Left hindlimb (tissue), 1 donor: ENCODE measurements at regions not wholly inside any gene's neighbourhood (a gene's known extent, or its start where the extent isn't known, plus 50 kb on each side); places are given as distances from the start of the nearest gene placed in this dataset.

Experiments used
- DNase-seq: peaks from one replicate; pipeline ENCODE4 v3.0.0-alpha.2; 2018

DNA sequence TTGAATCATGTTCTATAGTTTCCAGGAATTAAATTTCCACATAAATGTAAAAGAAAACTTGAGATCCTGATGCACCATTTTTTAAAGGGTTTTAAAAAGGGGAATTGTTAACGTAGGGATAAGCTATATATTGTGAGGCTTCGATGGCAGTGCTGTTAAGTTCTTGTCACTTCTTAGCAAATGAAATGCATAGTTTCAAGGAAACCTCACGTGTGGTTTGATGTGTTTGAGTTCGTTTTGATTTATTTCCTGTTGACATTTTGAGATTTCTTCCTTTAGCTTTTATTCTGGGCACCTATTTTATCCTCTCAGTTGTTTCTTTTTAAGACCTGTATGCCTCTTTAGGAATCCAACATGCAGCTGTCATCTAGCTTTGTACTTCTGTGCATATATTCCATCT is 301.0 kb downstream of the DOCK8 start:
- no peak for DNase-seq

DNA sequence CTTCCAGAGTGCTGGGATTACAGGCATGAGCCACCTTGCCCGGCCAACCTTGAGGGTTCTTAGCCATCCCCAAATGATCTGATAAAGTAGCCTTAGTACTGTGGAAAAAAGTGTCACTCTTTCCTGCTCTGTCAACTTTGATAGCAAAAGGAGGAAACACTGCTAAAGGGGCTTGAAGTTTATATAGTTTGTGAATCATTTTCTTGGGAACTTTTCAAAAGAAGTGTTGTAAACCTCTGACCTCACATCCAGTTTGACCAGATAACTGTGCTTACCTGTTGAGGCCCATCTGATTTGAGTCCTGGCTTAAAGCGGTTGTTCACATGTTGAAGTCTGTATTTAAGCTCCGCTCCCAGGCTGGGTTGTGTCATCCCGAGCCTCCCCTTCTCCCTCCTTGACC is 303.3 kb downstream of the DOCK8 start:
- no peak for DNase-seq

DNA sequence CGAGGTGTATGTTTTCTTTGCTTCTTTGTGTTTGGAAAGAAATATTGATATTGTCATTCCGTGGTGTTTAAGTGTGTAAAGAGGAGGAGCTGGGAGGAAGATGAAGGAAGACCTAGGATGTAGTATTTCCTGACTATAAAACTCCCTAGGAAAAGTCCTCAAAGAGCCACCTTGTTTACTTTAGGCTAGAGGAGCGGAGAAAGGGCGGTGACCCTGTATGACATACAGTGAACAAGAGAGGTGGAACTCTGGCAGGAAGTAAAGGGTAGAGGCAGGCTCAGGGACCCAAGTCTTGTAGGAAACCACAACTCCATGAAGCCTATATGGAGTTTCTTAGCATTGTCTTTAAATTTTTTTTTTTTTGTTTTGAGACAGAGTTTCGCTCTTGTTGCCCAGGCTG is 303.9 kb downstream of the DOCK8 start:
- no peak for DNase-seq

DNA sequence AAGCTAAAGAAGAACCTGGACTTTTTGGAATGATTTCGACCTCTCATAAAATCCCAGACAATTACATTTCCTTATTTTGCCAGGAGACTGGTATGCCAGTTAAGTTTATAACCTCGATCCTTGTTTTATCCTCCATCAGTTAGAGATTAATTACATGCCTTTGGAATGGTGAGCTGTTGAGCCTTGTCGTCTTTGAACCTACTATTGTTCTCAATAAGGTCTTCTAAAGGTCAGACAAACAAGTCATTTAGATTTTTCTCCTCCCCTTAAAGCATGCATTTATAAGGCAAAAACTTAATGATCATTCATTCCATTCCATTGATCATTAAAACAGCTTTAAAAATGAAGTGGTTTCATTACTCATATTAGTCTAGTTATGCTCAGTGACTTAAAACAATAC is 304.9 kb downstream of the DOCK8 start:
- no peak for DNase-seq

DNA sequence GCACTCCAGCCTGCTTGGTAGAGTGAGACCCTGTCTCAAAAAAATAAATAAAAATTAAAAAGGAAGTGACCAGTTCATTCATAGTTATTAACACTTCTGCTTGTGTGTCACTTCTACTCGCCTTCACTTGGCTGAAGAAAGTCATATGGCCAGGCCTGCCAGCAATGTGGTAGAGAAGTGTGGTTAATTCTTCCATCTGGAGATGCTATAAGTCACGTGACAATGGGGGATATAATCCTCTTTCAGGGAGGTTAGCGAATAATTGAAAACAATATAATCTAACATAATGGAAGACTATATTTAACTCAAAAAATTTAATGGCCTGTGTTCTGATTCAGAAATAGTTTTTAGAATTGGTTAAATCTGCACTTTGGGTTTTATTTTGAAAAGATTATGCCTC is 305.6 kb downstream of the DOCK8 start:
- DNase-seq = no peak

DNA sequence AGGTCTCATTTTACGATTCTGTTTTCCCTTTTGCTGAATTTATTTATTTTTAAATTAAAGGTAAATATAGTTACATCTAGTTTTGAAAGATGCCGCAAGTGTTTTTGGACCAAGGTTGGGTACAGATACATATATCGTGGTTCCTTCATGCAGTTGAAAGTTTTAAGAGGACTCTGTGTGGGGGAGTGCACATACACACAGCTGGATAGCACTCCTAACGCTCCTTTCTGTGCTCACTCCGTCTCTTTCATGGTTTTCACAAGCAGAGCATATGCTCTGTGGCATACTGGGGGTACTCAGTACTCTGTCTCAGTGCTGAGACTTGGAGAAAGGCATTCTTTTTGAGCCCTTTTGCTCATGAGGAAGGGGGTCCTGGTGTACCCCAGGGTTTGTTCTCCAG is 307.5 kb downstream of the DOCK8 start:
- no peak for DNase-seq

DNA sequence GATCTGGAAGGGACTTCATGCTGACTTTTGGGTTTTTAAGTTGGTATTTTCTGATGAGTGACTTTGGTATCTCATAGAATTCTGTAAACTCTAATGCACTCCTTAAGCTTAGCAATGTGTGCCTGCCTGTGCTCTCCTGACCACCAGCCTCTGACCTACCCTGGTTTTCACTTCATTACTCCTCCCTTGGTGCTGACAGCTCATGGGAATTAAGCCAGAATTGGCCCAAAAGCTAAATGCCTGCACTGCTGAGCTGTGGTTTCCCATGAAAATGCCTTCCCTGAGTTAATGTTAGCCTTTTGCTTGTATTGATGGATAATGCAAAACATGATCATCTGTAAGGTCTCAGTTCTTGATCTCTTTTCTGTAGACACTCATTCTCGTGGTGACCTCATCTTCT is 308.0 kb downstream of the DOCK8 start:
- DNase-seq = peak; percentile 57

DNA sequence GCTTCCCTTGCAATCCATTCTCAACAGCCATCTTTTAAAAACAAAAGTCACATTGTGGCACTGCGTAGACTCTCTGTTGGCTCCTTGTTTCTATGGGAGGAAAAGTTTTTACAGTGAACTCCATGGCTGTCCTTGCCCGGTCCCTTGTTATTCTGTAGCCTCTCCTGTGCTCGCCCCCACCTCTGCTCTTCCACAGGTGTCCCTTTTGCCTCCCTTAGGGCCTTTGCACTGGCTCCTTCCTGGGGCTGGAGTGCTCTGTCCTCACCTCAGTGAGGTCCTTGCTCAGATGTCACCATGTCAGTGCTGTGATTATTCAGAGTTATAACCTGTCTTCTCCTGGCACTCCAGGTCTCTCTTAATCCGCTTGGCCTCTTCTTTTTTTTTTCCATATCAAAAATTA is 308.8 kb downstream of the DOCK8 start:
- DNase-seq = no peak

DNA sequence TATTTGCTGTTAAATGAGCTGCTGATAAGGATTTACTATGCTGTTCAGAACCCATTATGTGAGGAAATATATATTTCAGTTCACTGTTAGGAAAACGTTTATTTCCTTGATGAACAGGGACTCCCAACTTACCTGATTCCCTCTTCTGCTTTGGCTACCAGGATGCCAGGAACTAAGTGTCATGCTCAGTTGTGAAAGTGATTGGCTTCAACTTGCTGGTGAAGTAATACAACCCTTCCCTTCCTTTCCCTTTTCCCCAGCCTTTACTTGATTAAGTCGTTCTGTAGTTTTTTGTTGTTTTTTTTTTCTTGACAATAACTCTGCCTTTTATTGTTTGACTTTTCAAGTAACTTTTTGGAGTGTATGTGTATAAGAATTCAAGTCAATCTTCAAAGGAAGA is 309.3 kb downstream of the DOCK8 start:
- DNase-seq = no peak

DNA sequence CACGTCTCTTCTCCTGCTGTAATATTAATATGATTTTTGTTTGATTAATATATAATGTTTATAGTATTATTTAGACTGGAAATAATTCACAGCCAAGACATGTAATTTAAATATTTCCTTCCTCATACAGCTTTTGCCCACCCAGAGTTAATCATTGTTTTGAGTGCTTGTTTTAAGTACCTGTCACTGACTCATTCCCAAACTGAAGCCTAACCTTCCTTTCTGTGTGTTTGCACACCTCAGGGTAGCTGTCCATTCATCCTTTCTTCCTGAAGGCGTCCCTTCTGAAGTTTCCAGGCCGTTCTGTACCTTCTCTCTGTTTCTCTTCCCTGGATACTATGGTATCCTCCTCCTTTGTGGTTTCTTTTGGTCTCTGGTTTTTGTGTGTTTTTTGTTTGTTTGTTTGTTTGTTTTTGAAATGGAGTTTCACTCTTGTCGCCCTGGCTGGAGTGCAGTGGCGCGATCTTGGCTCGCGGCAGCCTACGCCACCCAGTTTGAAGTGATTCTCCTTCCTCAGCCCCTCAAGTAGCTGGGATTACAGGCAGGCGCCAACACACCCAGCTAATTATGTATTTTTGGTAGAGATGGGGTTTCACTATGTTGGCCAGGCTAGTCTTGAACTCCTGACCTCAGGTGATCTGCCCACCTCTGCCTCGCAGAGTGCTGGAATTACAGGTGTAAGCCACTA is 312.4 kb downstream of the DOCK8 start:
- no peak for DNase-seq

DNA sequence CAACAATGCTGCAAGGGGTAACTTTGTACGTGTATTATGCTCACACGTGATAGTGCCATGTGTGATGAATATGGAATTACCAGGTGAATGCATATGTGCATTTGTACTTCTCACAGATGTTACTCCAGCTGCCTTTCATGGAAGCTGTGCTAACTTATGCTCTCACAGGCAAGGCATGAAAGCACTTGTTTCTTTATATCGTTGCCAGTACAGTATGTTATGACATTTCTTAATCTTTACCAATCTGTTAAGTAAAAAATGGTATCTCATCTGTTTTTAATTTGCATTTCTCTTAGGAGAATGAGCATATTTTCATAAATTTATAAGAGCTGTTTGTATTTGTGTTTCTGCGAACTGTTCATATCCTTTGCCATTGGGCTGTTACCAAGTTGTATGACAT is 311.8 kb upstream of the DMRT1 start:
- no peak for DNase-seq

DNA sequence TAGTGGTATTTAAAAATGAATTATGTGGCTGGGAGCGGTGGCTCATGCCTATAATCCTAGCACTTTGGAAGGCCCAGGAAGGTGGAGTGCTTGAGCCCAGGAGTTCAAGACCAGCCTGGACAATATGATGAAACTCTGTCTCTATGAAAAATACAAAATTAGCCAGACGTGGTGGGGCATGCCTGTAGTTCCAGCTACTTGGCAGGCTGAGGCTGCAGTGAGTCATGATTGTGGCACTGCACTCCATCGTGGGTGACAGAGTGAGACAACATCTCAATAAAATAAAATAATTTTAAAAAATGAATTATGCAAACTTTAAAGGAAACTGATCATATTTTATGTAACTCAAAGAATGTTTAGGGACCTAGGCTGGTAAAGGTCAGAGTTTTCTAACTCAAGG is 310.8 kb upstream of the DMRT1 start:
- no peak for DNase-seq

DNA sequence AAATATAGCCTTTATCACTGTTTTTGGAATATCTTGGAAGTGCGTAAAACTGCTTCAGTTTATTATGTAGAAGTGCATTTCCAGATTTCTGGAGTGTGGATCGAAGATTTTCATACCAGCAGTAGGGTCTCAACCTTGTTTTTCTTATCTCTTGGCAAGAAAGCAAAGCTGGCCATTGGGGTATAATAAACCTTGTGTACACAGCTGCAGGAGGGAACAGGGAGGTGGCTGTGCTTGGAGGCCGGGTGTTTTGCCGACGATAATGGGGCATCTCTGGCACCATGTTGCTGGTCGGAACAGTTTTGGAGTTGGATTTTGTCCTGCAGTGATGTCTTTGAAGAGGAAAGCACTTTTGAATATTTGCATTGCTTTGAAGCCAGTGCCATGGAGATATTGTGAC is 308.8 kb upstream of the DMRT1 start:
- DNase-seq = no peak

DNA sequence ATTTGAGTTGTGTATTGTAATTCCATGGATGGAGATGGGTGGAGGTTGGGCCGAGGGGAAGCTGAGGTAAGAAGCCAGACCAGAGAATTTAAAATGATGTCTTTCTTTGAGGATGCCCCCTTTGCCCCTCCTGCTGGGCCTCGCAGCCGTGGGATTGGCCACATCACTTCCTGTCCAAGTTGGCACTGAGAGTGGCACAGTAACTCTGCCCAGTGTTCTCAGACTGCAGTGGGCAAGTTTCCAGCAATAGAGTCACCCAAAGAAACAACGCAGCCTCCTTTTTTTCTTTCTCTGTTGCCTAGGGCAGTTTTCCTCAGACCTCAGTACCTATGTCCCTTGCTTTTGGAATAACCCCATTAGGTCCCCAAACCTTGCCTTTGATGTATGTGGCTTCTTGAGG is 306.6 kb upstream of the DMRT1 start:
- DNase-seq = no peak

DNA sequence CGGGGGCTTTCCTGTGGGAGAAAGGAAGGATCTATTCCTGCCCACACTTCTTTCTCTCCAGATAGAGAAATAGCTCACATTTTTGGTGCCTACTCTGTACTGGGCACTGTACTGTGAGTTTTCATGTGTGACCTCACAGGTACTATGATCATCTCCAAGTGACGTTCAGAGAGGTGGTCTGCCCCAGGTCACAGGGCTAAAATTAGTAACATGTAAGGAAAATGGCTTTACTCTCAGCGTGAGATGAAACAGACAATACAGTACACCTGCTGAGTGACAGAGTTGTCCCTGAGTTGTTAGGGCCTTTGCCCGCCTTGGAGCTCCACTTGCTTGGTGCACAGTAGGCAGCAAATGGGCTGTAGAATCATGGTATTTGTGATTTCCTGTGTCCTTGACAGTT is 306.1 kb upstream of the DMRT1 start:
- DNase-seq = no peak

DNA sequence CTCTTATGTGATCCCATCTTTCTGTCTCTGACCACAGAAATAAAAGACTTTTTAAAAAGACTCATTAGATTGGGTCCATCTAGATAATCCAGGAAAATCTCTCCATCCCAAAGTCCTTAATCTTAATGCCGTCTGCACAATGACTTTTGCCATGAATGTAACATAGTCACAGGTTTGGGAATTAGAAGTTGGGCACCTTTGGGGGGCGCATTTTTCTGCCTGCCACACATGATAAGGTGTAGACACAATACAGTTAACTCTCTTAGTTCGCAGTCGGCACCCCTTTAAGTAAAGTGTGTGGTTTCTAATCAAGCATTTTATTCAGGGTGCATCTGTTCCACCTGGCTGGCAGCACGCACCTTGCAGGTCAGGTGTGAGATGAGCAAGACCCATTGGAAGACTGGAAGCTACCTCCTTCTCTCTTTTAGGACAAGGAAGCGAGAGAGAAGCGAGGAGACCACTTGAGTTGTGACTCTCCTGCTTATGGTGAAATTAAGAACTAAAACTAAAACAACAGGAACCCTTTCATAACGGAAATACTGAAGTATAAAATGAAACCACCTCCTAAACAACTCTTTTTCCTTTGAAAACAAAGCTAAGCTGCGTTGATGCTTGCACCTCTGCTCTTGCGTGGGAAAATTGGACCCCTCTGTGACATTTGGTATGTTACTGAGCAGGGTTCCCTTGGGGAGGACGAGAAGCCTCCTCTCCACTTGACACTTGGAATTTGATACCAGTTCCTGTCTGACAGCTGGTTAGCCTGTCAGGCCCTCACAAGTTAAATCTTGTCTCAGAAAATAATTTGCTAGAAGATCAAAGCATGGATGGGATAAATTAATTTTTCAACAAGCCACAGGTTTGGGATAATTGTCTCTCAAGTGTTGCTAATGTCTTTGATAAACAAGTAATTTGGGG is 304.6 kb upstream of the DMRT1 start:
- DNase-seq = no peak

DNA sequence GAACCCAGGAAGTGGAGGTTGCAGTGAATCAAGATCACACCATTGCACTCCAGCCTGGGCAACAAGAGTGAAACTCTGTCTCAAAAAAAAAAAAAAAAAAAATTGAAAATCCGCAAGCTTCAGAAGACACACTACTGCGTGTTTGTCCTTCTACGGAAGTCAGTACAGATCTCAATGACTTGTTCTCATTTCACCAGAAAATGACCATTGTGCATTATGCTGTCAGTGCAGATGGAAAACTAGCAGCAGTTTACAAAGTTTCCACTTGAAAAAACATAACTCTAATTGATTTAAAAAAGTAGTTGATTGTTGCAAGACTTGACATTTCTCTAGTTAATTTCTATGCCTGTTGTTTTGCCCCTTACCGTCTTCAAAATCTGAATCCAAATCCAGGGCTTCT is 298.0 kb upstream of the DMRT1 start:
- no peak for DNase-seq

DNA sequence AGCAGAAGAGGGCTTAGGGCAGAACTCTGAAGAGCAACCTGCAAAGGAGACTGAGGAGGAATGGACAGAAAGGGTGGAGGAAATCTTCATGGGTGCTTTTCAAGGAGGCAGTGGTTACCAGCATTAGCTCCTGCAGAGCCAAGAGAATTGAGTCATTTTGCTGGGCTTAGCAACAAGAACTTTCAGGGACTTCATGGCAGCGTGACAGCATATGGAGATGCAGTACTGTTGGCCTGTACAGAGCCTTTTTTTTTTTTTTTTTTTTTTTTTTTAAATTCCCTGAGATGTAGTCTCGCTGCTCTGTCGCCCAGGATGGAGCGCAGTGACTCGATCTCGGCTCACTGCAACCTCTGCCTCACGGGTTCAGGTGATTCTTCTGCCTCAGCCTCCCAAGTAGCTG is 296.0 kb upstream of the DMRT1 start:
- no peak for DNase-seq

DNA sequence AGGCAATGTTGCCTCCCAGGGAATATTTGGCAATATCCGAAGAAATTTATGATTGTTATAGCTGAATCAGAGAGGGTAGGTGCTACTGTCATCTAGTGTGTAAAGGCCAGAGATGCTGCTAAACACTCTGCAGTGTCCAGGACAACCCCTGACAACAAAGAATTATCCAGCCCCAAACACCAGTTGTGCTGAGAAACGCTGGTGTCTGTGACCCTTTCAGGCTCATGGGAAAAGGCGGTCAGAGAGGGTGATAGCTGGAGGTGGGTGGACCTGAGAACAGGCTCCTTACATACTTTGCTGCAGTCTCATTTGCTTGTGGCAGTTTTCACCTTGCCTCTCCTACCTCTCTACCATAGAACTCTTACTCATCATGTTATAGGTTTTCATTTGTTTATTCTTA is 295.3 kb upstream of the DMRT1 start:
- no peak for DNase-seq

DNA sequence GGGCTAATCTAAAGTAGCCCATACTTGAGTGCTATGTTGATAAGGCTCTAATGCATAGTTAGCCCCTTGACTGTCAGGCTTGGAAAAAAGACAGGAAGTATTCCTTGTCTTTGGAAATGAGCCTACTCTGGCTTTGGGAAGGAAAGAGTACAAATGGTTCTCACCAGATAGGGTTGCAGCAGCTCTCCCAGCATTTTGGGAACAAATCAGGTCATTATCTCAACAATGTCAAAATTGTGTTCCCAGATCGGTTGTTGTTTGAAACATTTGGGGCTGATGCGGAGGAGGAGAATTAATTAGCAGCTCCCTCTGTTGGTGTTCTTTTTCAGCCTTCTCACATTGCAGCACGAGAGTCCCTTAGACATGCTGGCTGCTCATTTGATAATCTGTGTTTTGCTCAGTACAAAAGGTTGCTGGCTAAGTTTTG is 294.7 kb upstream of the DMRT1 start:
- DNase-seq = peak; percentile 34

DNA sequence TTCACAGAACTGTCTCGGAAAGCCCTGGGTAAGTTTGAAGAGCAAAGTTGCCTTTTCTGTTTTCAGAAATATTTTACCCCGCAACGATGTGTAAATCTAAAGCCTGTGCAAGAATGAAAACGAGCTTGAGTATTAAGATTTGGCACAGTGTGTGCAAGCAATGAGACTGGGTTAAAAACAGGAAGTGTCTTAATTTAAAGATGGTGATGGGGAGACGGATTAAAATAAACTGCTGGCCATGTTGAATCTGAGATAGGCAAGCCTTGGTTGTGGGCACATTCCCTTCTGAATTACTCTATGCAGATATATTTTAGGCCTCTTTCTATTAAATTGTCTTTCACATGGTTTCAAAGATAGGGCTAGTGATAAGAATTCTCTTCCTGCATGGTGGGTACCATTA is 294.2 kb upstream of the DMRT1 start:
- no peak for DNase-seq

DNA sequence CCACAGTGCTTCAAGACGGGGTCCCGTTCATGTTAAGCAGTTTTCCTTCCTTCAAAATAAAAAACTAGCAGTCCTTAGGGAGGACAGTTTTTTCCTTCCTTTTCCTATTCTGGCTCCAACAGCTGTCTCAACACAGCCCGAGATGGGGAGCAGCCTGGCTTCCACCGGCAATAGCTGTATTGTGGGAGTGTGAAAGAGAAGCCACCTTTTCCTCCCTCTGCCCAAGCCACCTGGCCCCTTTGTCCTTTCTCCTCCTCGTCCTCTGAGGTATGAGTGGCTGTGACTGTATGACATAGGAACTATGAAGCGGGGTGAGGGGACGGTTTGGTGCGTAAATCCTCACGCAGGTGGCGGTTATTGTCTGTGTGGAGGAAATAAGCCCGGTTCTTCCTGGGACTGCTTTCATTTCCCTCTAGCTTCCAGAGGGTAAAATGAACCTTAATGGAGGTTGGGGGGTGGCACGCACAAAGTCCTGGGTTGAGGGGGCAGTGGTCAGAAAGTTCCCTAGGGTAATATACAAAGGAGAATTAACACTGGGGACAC is 292.0 kb upstream of the DMRT1 start:
- DNase-seq = no peak

DNA sequence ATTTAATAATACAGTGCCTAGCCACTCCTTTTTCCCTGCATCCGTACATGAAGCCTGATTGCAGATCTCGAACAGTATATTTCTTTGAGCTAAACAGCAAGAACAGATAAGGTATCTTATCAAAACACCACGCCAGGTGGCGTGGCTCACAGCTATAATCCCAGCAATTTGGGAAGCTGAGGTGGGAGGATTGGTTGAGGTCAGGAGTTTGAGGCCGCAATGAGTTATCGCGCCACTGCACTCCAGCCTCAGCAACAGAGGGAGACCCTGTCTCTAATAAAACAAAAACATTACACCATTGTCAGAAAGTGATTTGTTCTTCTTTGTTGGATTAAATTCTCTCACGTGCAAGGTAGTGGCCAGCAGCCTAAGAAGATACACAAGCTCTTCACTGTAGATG is 291.2 kb upstream of the DMRT1 start:
- DNase-seq = no peak
